H9 (cell line): ENCODE measurements at regions not wholly inside any gene's neighbourhood (a gene's known extent, or its start where the extent isn't known, plus 50 kb on each side); places are given as distances from the start of the nearest gene placed in this dataset.

Experiments used
- DNase-seq: peaks from one replicate; pipeline ENCODE4 v3.0.0-alpha.2; 2017
- H2AFZ ChIP-seq: one replicate; pipeline ENCODE4 v1.6.1; 2013; ENCODE audit warnings: mild to moderate bottlenecking, low read length, control low read depth, moderate library complexity
- H2AK5ac ChIP-seq: 2 replicates; pipeline ENCODE4 v1.6.1; 2013; ENCODE audit warnings: low read length, control low read depth, mixed read lengths; ENCODE audit not compliant: insufficient read length
- H2BK120ac ChIP-seq: one replicate; pipeline ENCODE4 v1.6.1; 2013; ENCODE audit warnings: low read depth, mild to moderate bottlenecking, low read length, control low read depth, inconsistent platforms; ENCODE audit not compliant: poor library complexity, severe bottlenecking
- H2BK12ac ChIP-seq: 2 replicates; pipeline ENCODE4 v1.6.1; 2013; ENCODE audit warnings: low read length, control low read depth, mixed read lengths, low read depth; ENCODE audit not compliant: insufficient read length
- H2BK15ac ChIP-seq: 2 replicates; pipeline ENCODE4 v1.6.1; 2013; ENCODE audit warnings: low read depth, low read length, control low read depth
- H2BK20ac ChIP-seq: one replicate; pipeline ENCODE4 v1.6.1; 2013; ENCODE audit warnings: low read depth, mild to moderate bottlenecking, low read length, control low read depth, inconsistent platforms; ENCODE audit not compliant: poor library complexity, severe bottlenecking
- H2BK5ac ChIP-seq: 2 replicates; pipeline ENCODE4 v1.6.1; 2013; ENCODE audit warnings: low read length, control low read depth, mixed read lengths; ENCODE audit not compliant: insufficient read length
- H3K14ac ChIP-seq: 2 replicates; pipeline ENCODE4 v1.6.1; 2013; ENCODE audit warnings: low read length, control low read depth; ENCODE audit not compliant: insufficient read depth
- H3K18ac ChIP-seq: 2 replicates; pipeline ENCODE4 v1.6.1; 2013; ENCODE audit warnings: low read depth, mild to moderate bottlenecking, mixed read lengths, low read length, control low read depth; ENCODE audit not compliant: insufficient read length
- H3K23ac ChIP-seq: 2 replicates; pipeline ENCODE4 v1.6.1; 2013; ENCODE audit warnings: low read length, control low read depth, mixed read lengths, low read depth; ENCODE audit not compliant: insufficient read length
- H3K23me2 ChIP-seq: 2 replicates; pipeline ENCODE4 v1.6.1; 2013; ENCODE audit warnings: low read depth, mild to moderate bottlenecking, mixed read lengths, low read length, control low read depth; ENCODE audit not compliant: insufficient read length, poor library complexity, severe bottlenecking
- H3K27ac ChIP-seq: 2 replicates; pipeline ENCODE4 v1.5.1; 2013; ENCODE audit warnings: low read length, control low read depth, mixed read lengths, low read depth; ENCODE audit not compliant: insufficient read length
- H3K27me3 ChIP-seq: 2 replicates; pipeline ENCODE4 v1.6.1; 2013; ENCODE audit warnings: low read length, control low read depth, inconsistent platforms; ENCODE audit not compliant: insufficient read depth
- H3K4ac ChIP-seq: 2 replicates; pipeline ENCODE4 v1.6.1; 2013; ENCODE audit warnings: low read depth, mild to moderate bottlenecking, control low read depth, inconsistent platforms, low read length, moderate library complexity
- H3K4me1 ChIP-seq: 2 replicates; pipeline ENCODE4 v1.6.1; 2013; ENCODE audit warnings: low read length, control low read depth, inconsistent platforms; ENCODE audit not compliant: insufficient read depth
- H3K4me2 ChIP-seq: 2 replicates; pipeline ENCODE4 v1.6.1; 2013; ENCODE audit warnings: low read length, control low read depth, mixed read lengths; ENCODE audit not compliant: insufficient read length, insufficient read depth
- H3K56ac ChIP-seq: 2 replicates; pipeline ENCODE4 v1.6.1; 2013; ENCODE audit warnings: low read depth, mild to moderate bottlenecking, mixed read lengths, low read length, control low read depth; ENCODE audit not compliant: insufficient read length
- H3K79me1 ChIP-seq: 2 replicates; pipeline ENCODE4 v1.6.1; 2013; ENCODE audit warnings: low read depth, mild to moderate bottlenecking, moderate library complexity, low read length, control low read depth, inconsistent platforms; ENCODE audit not compliant: insufficient read depth, poor library complexity, severe bottlenecking
- H3K79me2 ChIP-seq: 2 replicates; pipeline ENCODE4 v1.6.1; 2013; ENCODE audit warnings: low read length, control low read depth, inconsistent platforms; ENCODE audit not compliant: insufficient read depth
- H3K9ac ChIP-seq: 2 replicates; pipeline ENCODE4 v1.6.1; 2013; ENCODE audit warnings: low read length, control low read depth, mixed read lengths; ENCODE audit not compliant: insufficient read length; ENCODE audit errors: extremely low read depth
- H3K9me3 ChIP-seq: one replicate; pipeline ENCODE4 v1.6.1; 2013; ENCODE audit warnings: low read depth, low read length, inconsistent platforms; ENCODE audit not compliant: control insufficient read depth
- H3T11ph ChIP-seq: one replicate; pipeline ENCODE4 v1.6.1; 2013; ENCODE audit warnings: mild to moderate bottlenecking, low read length, control low read depth, inconsistent platforms
- H4K20me1 ChIP-seq: one replicate; pipeline ENCODE4 v1.6.1; 2013; ENCODE audit not compliant: control insufficient read depth, insufficient read length, insufficient read depth
- H4K5ac ChIP-seq: 2 replicates; pipeline ENCODE4 v1.6.1; 2013; ENCODE audit warnings: low read depth, mild to moderate bottlenecking, mixed read lengths, low read length, control low read depth; ENCODE audit not compliant: insufficient read length
- H4K8ac ChIP-seq: replicated peaks from 2 replicates; pipeline ENCODE4 v1.6.1; 2013; ENCODE audit warnings: low read length, control low read depth, mixed read lengths, low read depth; ENCODE audit not compliant: insufficient read length
- H4K91ac ChIP-seq: 2 replicates; pipeline ENCODE4 v1.6.1; 2013; ENCODE audit warnings: low read depth, mild to moderate bottlenecking, moderate library complexity, mixed read lengths, low read length, control low read depth; ENCODE audit not compliant: insufficient read length
- H3K27ac Mint-ChIP-seq, 3 experiments: 2 replicates in 2 of 3; 3 replicates in 1 of 3; pipeline ENCODE4 v1.8.0; 2020 to 2021; ENCODE audit warnings: mixed read lengths in 3 of 3, mild to moderate bottlenecking in 1 of 3, moderate library complexity in 1 of 3
- H3K27me3 Mint-ChIP-seq: 2 replicates; pipeline ENCODE4 v1.8.0; 2021; ENCODE audit warnings: low read depth, mild to moderate bottlenecking, moderate library complexity, mixed read lengths
- H3K36me3 Mint-ChIP-seq, 3 experiments: 2 replicates in 2 of 3; 3 replicates in 1 of 3; pipeline ENCODE4 v1.8.0; 2020 to 2021; ENCODE audit warnings: low read depth in 3 of 3, mixed read lengths in 3 of 3; ENCODE audit not compliant: insufficient read depth in 1 of 3
- H3K4me1 Mint-ChIP-seq, 2 experiments: 2 replicates each; pipeline ENCODE4 v1.8.0; 2020; ENCODE audit warnings: mixed read lengths in 2 of 2
- H3K4me3 Mint-ChIP-seq, 2 experiments: 2 replicates in 1 of 2; 3 replicates in 1 of 2; pipeline ENCODE4 v1.8.0; 2020 to 2021; ENCODE audit warnings: mild to moderate bottlenecking in 2 of 2, mixed read lengths in 2 of 2, moderate library complexity in 1 of 2
- H3K9me3 Mint-ChIP-seq, 2 experiments: 2 replicates in 1 of 2; 3 replicates in 1 of 2; pipeline ENCODE4 v1.8.0; 2020; ENCODE audit warnings: mild to moderate bottlenecking in 2 of 2, mixed read lengths in 2 of 2, moderate library complexity in 1 of 2
- CTCF ChIP-seq: fragments of 200-600 bp; sonication (generic); conservative IDR thresholded peaks from 3 replicates; pipeline ENCODE4 v1.8.0; 2021; ENCODE audit warnings: antibody characterized with exemption, mild to moderate bottlenecking
- WGBS: extraction: QIAGEN DNeasy Blood & Tissue Kit; methylation state at CpG from one replicate; pipeline ENCODE4 v1.1.7; 2013; ENCODE audit warnings: missing lambda C conversion rate, low lambda C conversion rate, mixed read lengths; ENCODE audit not compliant: insufficient read length; ENCODE audit errors: extremely low coverage; 5-methylcytosine and 5-hydroxymethylcytosine counted together

DNA sequence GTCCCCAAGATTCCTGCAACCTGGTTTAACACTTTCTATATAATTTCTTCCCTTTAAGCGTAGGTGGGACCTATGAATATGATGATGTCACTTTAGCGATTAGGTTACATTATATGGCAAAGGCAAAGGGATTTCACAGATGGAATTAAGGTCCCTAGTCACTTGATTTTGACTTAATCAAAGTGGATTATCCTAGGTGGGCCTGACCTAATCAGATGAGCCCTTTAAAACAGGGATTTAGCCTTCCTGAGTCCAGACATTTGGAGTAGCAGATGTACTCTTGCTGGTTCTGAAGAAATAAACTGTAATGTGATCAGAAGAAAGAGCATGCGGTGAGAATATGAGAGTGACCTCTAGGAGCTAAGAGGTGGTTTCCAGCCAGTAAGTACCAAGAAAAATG lies 67.8 kb upstream of the LIN7C start:
- no peaks in the 10 kb centered on the region for H3K79me2 ChIP-seq
- H2BK120ac ChIP-seq, result no peak overlapping the region
- no peak overlapping the region for H3K4ac ChIP-seq
- TF ChIP-seq CTCF, result no peak
- H3K4me3 Mint-ChIP-seq, result no peak overlapping the region
- H3K4me1 ChIP-seq, result no peaks in the 10 kb centered on the region; the same call in 1 of the 2 replicates
- H3K27me3 ChIP-seq, result no peaks in the 10 kb centered on the region
- no peak overlapping the region for H3T11ph ChIP-seq
- no peak overlapping the region for H4K8ac ChIP-seq
- no peak overlapping the region for H2AK5ac ChIP-seq
- H3K56ac ChIP-seq, result no peak overlapping the region
- H3K18ac ChIP-seq, result no peak overlapping the region
- H3K27ac ChIP-seq, result no peak overlapping the region
- no peaks in the 10 kb centered on the region for H3K23me2 ChIP-seq
- H3K27me3 Mint-ChIP-seq, result peaks cover 6% of the 10 kb centered on the region
- no peaks in the 10 kb centered on the region for H3K9me3 ChIP-seq
- H3K4me1 Mint-ChIP-seq, result peaks cover 9 to 12% of the 10 kb centered on the region in 2 experiments
- H2BK5ac ChIP-seq, result no peak overlapping the region
- no peaks in the 10 kb centered on the region for H3K36me3 Mint-ChIP-seq
- no peak overlapping the region for H3K23ac ChIP-seq
- H2BK20ac ChIP-seq, result no peak overlapping the region
- H3K9me3 Mint-ChIP-seq, result no peaks in the 10 kb centered on the region
- no peak overlapping the region for H2AFZ ChIP-seq
- no peak for DNase-seq
- H4K20me1 ChIP-seq, result no peaks in the 10 kb centered on the region
- no CpG with 5 or more reads among the region's 3 CpGs for WGBS
- no peak overlapping the region for H2BK15ac ChIP-seq
- no peak overlapping the region for H4K5ac ChIP-seq
- no peak overlapping the region for H2BK12ac ChIP-seq
- H3K14ac ChIP-seq, result no peak overlapping the region
- H3K27ac Mint-ChIP-seq, result no peak overlapping the region
- no peak overlapping the region for H3K4me2 ChIP-seq
- no peaks in the 10 kb centered on the region for H3K79me1 ChIP-seq
- H3K9ac ChIP-seq, result no peak overlapping the region
- no peak overlapping the region for H4K91ac ChIP-seq
